ENCODE measurements at regions not wholly inside any gene's neighbourhood (a gene's known extent, or its start where the extent isn't known, plus 50 kb on each side); places are given as distances from the start of the nearest gene placed in this dataset.

GRCh38 chr15:62618846-62619504 is 423.6 kb upstream of the TPM1 start:
- no peak for TF ChIP-seq POLR2A (IDR thresholded peaks at IDR 0.05)
- TF ChIP-seq CTCF (IDR thresholded peaks at IDR 0.05) = no peak

Measured in body of pancreas (tissue), 4 donors.